H9 (cell line): ENCODE measurements at regions not wholly inside any gene's neighbourhood (a gene's known extent, or its start where the extent isn't known, plus 50 kb on each side); places are given as distances from the start of the nearest gene placed in this dataset.

Experiments used
- DNase-seq: peaks from one replicate; pipeline ENCODE4 v3.0.0-alpha.2; 2017
- H2AFZ ChIP-seq: one replicate; pipeline ENCODE4 v1.6.1; 2013; ENCODE audit warnings: mild to moderate bottlenecking, low read length, control low read depth, moderate library complexity
- H2AK5ac ChIP-seq: 2 replicates; pipeline ENCODE4 v1.6.1; 2013; ENCODE audit warnings: low read length, control low read depth, mixed read lengths; ENCODE audit not compliant: insufficient read length
- H2BK120ac ChIP-seq: one replicate; pipeline ENCODE4 v1.6.1; 2013; ENCODE audit warnings: low read depth, mild to moderate bottlenecking, low read length, control low read depth, inconsistent platforms; ENCODE audit not compliant: poor library complexity, severe bottlenecking
- H2BK12ac ChIP-seq: 2 replicates; pipeline ENCODE4 v1.6.1; 2013; ENCODE audit warnings: low read length, control low read depth, mixed read lengths, low read depth; ENCODE audit not compliant: insufficient read length
- H2BK15ac ChIP-seq: 2 replicates; pipeline ENCODE4 v1.6.1; 2013; ENCODE audit warnings: low read depth, low read length, control low read depth
- H2BK20ac ChIP-seq: one replicate; pipeline ENCODE4 v1.6.1; 2013; ENCODE audit warnings: low read depth, mild to moderate bottlenecking, low read length, control low read depth, inconsistent platforms; ENCODE audit not compliant: poor library complexity, severe bottlenecking
- H2BK5ac ChIP-seq: 2 replicates; pipeline ENCODE4 v1.6.1; 2013; ENCODE audit warnings: low read length, control low read depth, mixed read lengths; ENCODE audit not compliant: insufficient read length
- H3K14ac ChIP-seq: 2 replicates; pipeline ENCODE4 v1.6.1; 2013; ENCODE audit warnings: low read length, control low read depth; ENCODE audit not compliant: insufficient read depth
- H3K18ac ChIP-seq: 2 replicates; pipeline ENCODE4 v1.6.1; 2013; ENCODE audit warnings: low read depth, mild to moderate bottlenecking, mixed read lengths, low read length, control low read depth; ENCODE audit not compliant: insufficient read length
- H3K23ac ChIP-seq: 2 replicates; pipeline ENCODE4 v1.6.1; 2013; ENCODE audit warnings: low read length, control low read depth, mixed read lengths, low read depth; ENCODE audit not compliant: insufficient read length
- H3K23me2 ChIP-seq: 2 replicates; pipeline ENCODE4 v1.6.1; 2013; ENCODE audit warnings: low read depth, mild to moderate bottlenecking, mixed read lengths, low read length, control low read depth; ENCODE audit not compliant: insufficient read length, poor library complexity, severe bottlenecking
- H3K27ac ChIP-seq: 2 replicates; pipeline ENCODE4 v1.5.1; 2013; ENCODE audit warnings: low read length, control low read depth, mixed read lengths, low read depth; ENCODE audit not compliant: insufficient read length
- H3K27me3 ChIP-seq: 2 replicates; pipeline ENCODE4 v1.6.1; 2013; ENCODE audit warnings: low read length, control low read depth, inconsistent platforms; ENCODE audit not compliant: insufficient read depth
- H3K4ac ChIP-seq: 2 replicates; pipeline ENCODE4 v1.6.1; 2013; ENCODE audit warnings: low read depth, mild to moderate bottlenecking, control low read depth, inconsistent platforms, low read length, moderate library complexity
- H3K4me1 ChIP-seq: 2 replicates; pipeline ENCODE4 v1.6.1; 2013; ENCODE audit warnings: low read length, control low read depth, inconsistent platforms; ENCODE audit not compliant: insufficient read depth
- H3K4me2 ChIP-seq: 2 replicates; pipeline ENCODE4 v1.6.1; 2013; ENCODE audit warnings: low read length, control low read depth, mixed read lengths; ENCODE audit not compliant: insufficient read length, insufficient read depth
- H3K56ac ChIP-seq: 2 replicates; pipeline ENCODE4 v1.6.1; 2013; ENCODE audit warnings: low read depth, mild to moderate bottlenecking, mixed read lengths, low read length, control low read depth; ENCODE audit not compliant: insufficient read length
- H3K79me1 ChIP-seq: 2 replicates; pipeline ENCODE4 v1.6.1; 2013; ENCODE audit warnings: low read depth, mild to moderate bottlenecking, moderate library complexity, low read length, control low read depth, inconsistent platforms; ENCODE audit not compliant: insufficient read depth, poor library complexity, severe bottlenecking
- H3K79me2 ChIP-seq: 2 replicates; pipeline ENCODE4 v1.6.1; 2013; ENCODE audit warnings: low read length, control low read depth, inconsistent platforms; ENCODE audit not compliant: insufficient read depth
- H3K9ac ChIP-seq: 2 replicates; pipeline ENCODE4 v1.6.1; 2013; ENCODE audit warnings: low read length, control low read depth, mixed read lengths; ENCODE audit not compliant: insufficient read length; ENCODE audit errors: extremely low read depth
- H3K9me3 ChIP-seq: one replicate; pipeline ENCODE4 v1.6.1; 2013; ENCODE audit warnings: low read depth, low read length, inconsistent platforms; ENCODE audit not compliant: control insufficient read depth
- H3T11ph ChIP-seq: one replicate; pipeline ENCODE4 v1.6.1; 2013; ENCODE audit warnings: mild to moderate bottlenecking, low read length, control low read depth, inconsistent platforms
- H4K20me1 ChIP-seq: one replicate; pipeline ENCODE4 v1.6.1; 2013; ENCODE audit not compliant: control insufficient read depth, insufficient read length, insufficient read depth
- H4K5ac ChIP-seq: 2 replicates; pipeline ENCODE4 v1.6.1; 2013; ENCODE audit warnings: low read depth, mild to moderate bottlenecking, mixed read lengths, low read length, control low read depth; ENCODE audit not compliant: insufficient read length
- H4K8ac ChIP-seq: replicated peaks from 2 replicates; pipeline ENCODE4 v1.6.1; 2013; ENCODE audit warnings: low read length, control low read depth, mixed read lengths, low read depth; ENCODE audit not compliant: insufficient read length
- H4K91ac ChIP-seq: 2 replicates; pipeline ENCODE4 v1.6.1; 2013; ENCODE audit warnings: low read depth, mild to moderate bottlenecking, moderate library complexity, mixed read lengths, low read length, control low read depth; ENCODE audit not compliant: insufficient read length
- H3K27ac Mint-ChIP-seq, 3 experiments: 2 replicates in 2 of 3; 3 replicates in 1 of 3; pipeline ENCODE4 v1.8.0; 2020 to 2021; ENCODE audit warnings: mixed read lengths in 3 of 3, mild to moderate bottlenecking in 1 of 3, moderate library complexity in 1 of 3
- H3K27me3 Mint-ChIP-seq: 2 replicates; pipeline ENCODE4 v1.8.0; 2021; ENCODE audit warnings: low read depth, mild to moderate bottlenecking, moderate library complexity, mixed read lengths
- H3K36me3 Mint-ChIP-seq, 3 experiments: 2 replicates in 2 of 3; 3 replicates in 1 of 3; pipeline ENCODE4 v1.8.0; 2020 to 2021; ENCODE audit warnings: low read depth in 3 of 3, mixed read lengths in 3 of 3; ENCODE audit not compliant: insufficient read depth in 1 of 3
- H3K4me1 Mint-ChIP-seq, 2 experiments: 2 replicates each; pipeline ENCODE4 v1.8.0; 2020; ENCODE audit warnings: mixed read lengths in 2 of 2
- H3K4me3 Mint-ChIP-seq, 2 experiments: 2 replicates in 1 of 2; 3 replicates in 1 of 2; pipeline ENCODE4 v1.8.0; 2020 to 2021; ENCODE audit warnings: mild to moderate bottlenecking in 2 of 2, mixed read lengths in 2 of 2, moderate library complexity in 1 of 2
- H3K9me3 Mint-ChIP-seq, 2 experiments: 2 replicates in 1 of 2; 3 replicates in 1 of 2; pipeline ENCODE4 v1.8.0; 2020; ENCODE audit warnings: mild to moderate bottlenecking in 2 of 2, mixed read lengths in 2 of 2, moderate library complexity in 1 of 2
- CTCF ChIP-seq: fragments of 200-600 bp; sonication (generic); conservative IDR thresholded peaks from 3 replicates; pipeline ENCODE4 v1.8.0; 2021; ENCODE audit warnings: antibody characterized with exemption, mild to moderate bottlenecking
- WGBS: extraction: QIAGEN DNeasy Blood & Tissue Kit; methylation state at CpG from one replicate; pipeline ENCODE4 v1.1.7; 2013; ENCODE audit warnings: missing lambda C conversion rate, low lambda C conversion rate, mixed read lengths; ENCODE audit not compliant: insufficient read length; ENCODE audit errors: extremely low coverage; 5-methylcytosine and 5-hydroxymethylcytosine counted together

DNA sequence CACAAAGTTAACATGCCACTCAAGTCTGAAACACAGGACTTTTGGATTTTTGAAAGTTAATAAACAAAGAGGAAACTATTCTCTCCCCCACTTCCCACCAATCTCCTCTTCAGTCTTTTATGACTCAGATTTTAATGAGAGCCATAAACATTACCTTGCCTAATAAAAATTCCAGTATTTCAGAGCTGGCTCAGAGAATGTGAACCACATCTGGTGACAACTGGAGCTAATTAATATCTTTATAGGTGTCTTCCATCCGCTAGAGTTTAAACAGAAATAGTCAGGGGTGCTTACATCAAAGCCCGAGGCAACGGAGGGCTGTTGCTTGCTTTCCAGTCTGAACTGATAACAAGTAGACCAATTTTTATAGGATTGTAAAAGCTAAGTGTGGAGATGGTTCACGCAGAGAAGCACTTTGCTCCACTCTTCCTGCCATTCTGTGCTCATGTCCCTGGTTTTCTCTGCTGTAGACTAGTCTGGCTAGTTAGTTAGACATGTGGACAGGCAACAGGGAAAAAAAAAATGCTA, 363.6 kb downstream of the NR2F2 start:
- Histone ChIP-seq H3K56ac (no peak overlapping the region), H4K8ac (no peak overlapping the region), H4K20me1 (no peaks in the 10 kb centered on the region), H4K5ac (no peak overlapping the region), H3K27ac (no peak overlapping the region), H3K79me1 (no peaks in the 10 kb centered on the region), H2BK120ac (no peak overlapping the region), H3K4me2 (no peak overlapping the region), H3K9me3 (no peaks in the 10 kb centered on the region), H3K79me2 (no peaks in the 10 kb centered on the region), H2BK15ac (no peak overlapping the region), H3K9ac (no peak overlapping the region), H2AFZ (no peak overlapping the region), H2AK5ac (no peak overlapping the region), H3T11ph (no peak overlapping the region), H3K23ac (no peak overlapping the region), H3K23me2 (no peaks in the 10 kb centered on the region), H2BK12ac (no peak overlapping the region), H3K27me3 (no peaks in the 10 kb centered on the region), H3K4me1 (no peaks in the 10 kb centered on the region), H2BK5ac (no peak overlapping the region), H3K14ac (no peak overlapping the region), H4K91ac (no peak overlapping the region), H3K18ac (no peak overlapping the region), H3K4ac (no peak overlapping the region), H2BK20ac (no peak overlapping the region)
- DNase-seq, result no peak
- no peaks in the 10 kb centered on the region for H3K36me3 Mint-ChIP-seq
- no peak overlapping the region for H3K4me3 Mint-ChIP-seq
- H3K27me3 Mint-ChIP-seq, result no peaks in the 10 kb centered on the region
- WGBS, result no CpG with 5 or more reads among the region's 4 CpGs
- no peak overlapping the region; a peak in 2 of 7 replicates for H3K27ac Mint-ChIP-seq
- no peaks in the 10 kb centered on the region for H3K9me3 Mint-ChIP-seq
- peaks cover 12 to 14% of the 10 kb centered on the region in 2 experiments for H3K4me1 Mint-ChIP-seq
- no peak for TF ChIP-seq CTCF
